Right lobe of liver (tissue), 4 donors: ENCODE measurements at regions not wholly inside any gene's neighbourhood (a gene's known extent, or its start where the extent isn't known, plus 50 kb on each side); places are given as distances from the start of the nearest gene placed in this dataset.

Source experiments
- POLR2A ChIP-seq: fragments of 450-650 bp; IDR thresholded peaks from one replicate; pipeline ENCODE4 v1.6.1; 2017; ENCODE audit warnings: antibody characterized with exemption, mild to moderate bottlenecking
- TF ChIP-seq, protein P1 (sequence below), 4 donors: fragments of 200-600 bp in 3 of 4; fragments of 450-650 bp in 1 of 4; IDR thresholded peaks; one replicate each; pipeline versions ENCODE4 v1.5.1 to v1.8.0; 2016 to 2022; ENCODE audit warnings: antibody characterized with exemption in 4 of 4, mild to moderate bottlenecking in 2 of 4
- donor health status: DM: no; HTN: no; CAD: no.
- donor health status: DM: no; HTN: no; CAD: no.
- donor health status: DM: no; HTN: yes; CAD: no.

DNA sequence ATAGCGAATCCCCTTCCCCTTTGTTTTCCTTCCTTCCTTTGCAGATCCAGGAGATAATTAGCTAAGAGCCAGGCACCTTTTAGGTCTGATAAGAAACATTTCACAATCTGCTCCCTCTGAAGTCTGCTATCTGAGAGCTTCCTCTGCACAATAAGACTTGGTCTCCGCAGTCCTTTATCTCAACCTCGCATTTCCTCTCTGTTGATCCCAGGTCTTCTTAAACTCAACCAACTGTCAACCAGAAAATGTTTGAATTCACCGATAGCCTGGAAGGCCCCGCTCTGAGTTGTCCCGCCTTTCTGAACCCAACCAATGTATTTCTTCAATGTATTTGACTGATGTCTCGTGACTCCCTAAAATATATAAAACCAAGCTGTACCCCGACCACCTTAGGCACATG lies 78.4 kb upstream of the CTDP1 start:
- TF ChIP-seq, protein P1, sequence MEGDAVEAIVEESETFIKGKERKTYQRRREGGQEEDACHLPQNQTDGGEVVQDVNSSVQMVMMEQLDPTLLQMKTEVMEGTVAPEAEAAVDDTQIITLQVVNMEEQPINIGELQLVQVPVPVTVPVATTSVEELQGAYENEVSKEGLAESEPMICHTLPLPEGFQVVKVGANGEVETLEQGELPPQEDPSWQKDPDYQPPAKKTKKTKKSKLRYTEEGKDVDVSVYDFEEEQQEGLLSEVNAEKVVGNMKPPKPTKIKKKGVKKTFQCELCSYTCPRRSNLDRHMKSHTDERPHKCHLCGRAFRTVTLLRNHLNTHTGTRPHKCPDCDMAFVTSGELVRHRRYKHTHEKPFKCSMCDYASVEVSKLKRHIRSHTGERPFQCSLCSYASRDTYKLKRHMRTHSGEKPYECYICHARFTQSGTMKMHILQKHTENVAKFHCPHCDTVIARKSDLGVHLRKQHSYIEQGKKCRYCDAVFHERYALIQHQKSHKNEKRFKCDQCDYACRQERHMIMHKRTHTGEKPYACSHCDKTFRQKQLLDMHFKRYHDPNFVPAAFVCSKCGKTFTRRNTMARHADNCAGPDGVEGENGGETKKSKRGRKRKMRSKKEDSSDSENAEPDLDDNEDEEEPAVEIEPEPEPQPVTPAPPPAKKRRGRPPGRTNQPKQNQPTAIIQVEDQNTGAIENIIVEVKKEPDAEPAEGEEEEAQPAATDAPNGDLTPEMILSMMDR (IDR thresholded peaks at IDR 0.05): no peak
- no peak for TF ChIP-seq POLR2A
